H9 (cell line): ENCODE measurements at regions not wholly inside any gene's neighbourhood (a gene's known extent, or its start where the extent isn't known, plus 50 kb on each side); places are given as distances from the start of the nearest gene placed in this dataset.

Experiments used
- DNase-seq: peaks from one replicate; pipeline ENCODE4 v3.0.0-alpha.2; 2017
- H2AFZ ChIP-seq: one replicate; pipeline ENCODE4 v1.6.1; 2013; ENCODE audit warnings: mild to moderate bottlenecking, low read length, control low read depth, moderate library complexity
- H2AK5ac ChIP-seq: 2 replicates; pipeline ENCODE4 v1.6.1; 2013; ENCODE audit warnings: low read length, control low read depth, mixed read lengths; ENCODE audit not compliant: insufficient read length
- H2BK120ac ChIP-seq: one replicate; pipeline ENCODE4 v1.6.1; 2013; ENCODE audit warnings: low read depth, mild to moderate bottlenecking, low read length, control low read depth, inconsistent platforms; ENCODE audit not compliant: poor library complexity, severe bottlenecking
- H2BK12ac ChIP-seq: 2 replicates; pipeline ENCODE4 v1.6.1; 2013; ENCODE audit warnings: low read length, control low read depth, mixed read lengths, low read depth; ENCODE audit not compliant: insufficient read length
- H2BK15ac ChIP-seq: 2 replicates; pipeline ENCODE4 v1.6.1; 2013; ENCODE audit warnings: low read depth, low read length, control low read depth
- H2BK20ac ChIP-seq: one replicate; pipeline ENCODE4 v1.6.1; 2013; ENCODE audit warnings: low read depth, mild to moderate bottlenecking, low read length, control low read depth, inconsistent platforms; ENCODE audit not compliant: poor library complexity, severe bottlenecking
- H2BK5ac ChIP-seq: 2 replicates; pipeline ENCODE4 v1.6.1; 2013; ENCODE audit warnings: low read length, control low read depth, mixed read lengths; ENCODE audit not compliant: insufficient read length
- H3K14ac ChIP-seq: 2 replicates; pipeline ENCODE4 v1.6.1; 2013; ENCODE audit warnings: low read length, control low read depth; ENCODE audit not compliant: insufficient read depth
- H3K18ac ChIP-seq: 2 replicates; pipeline ENCODE4 v1.6.1; 2013; ENCODE audit warnings: low read depth, mild to moderate bottlenecking, mixed read lengths, low read length, control low read depth; ENCODE audit not compliant: insufficient read length
- H3K23ac ChIP-seq: 2 replicates; pipeline ENCODE4 v1.6.1; 2013; ENCODE audit warnings: low read length, control low read depth, mixed read lengths, low read depth; ENCODE audit not compliant: insufficient read length
- H3K23me2 ChIP-seq: 2 replicates; pipeline ENCODE4 v1.6.1; 2013; ENCODE audit warnings: low read depth, mild to moderate bottlenecking, mixed read lengths, low read length, control low read depth; ENCODE audit not compliant: insufficient read length, poor library complexity, severe bottlenecking
- H3K27ac ChIP-seq: 2 replicates; pipeline ENCODE4 v1.5.1; 2013; ENCODE audit warnings: low read length, control low read depth, mixed read lengths, low read depth; ENCODE audit not compliant: insufficient read length
- H3K27me3 ChIP-seq: 2 replicates; pipeline ENCODE4 v1.6.1; 2013; ENCODE audit warnings: low read length, control low read depth, inconsistent platforms; ENCODE audit not compliant: insufficient read depth
- H3K4ac ChIP-seq: 2 replicates; pipeline ENCODE4 v1.6.1; 2013; ENCODE audit warnings: low read depth, mild to moderate bottlenecking, control low read depth, inconsistent platforms, low read length, moderate library complexity
- H3K4me1 ChIP-seq: 2 replicates; pipeline ENCODE4 v1.6.1; 2013; ENCODE audit warnings: low read length, control low read depth, inconsistent platforms; ENCODE audit not compliant: insufficient read depth
- H3K4me2 ChIP-seq: 2 replicates; pipeline ENCODE4 v1.6.1; 2013; ENCODE audit warnings: low read length, control low read depth, mixed read lengths; ENCODE audit not compliant: insufficient read length, insufficient read depth
- H3K56ac ChIP-seq: 2 replicates; pipeline ENCODE4 v1.6.1; 2013; ENCODE audit warnings: low read depth, mild to moderate bottlenecking, mixed read lengths, low read length, control low read depth; ENCODE audit not compliant: insufficient read length
- H3K79me1 ChIP-seq: 2 replicates; pipeline ENCODE4 v1.6.1; 2013; ENCODE audit warnings: low read depth, mild to moderate bottlenecking, moderate library complexity, low read length, control low read depth, inconsistent platforms; ENCODE audit not compliant: insufficient read depth, poor library complexity, severe bottlenecking
- H3K79me2 ChIP-seq: 2 replicates; pipeline ENCODE4 v1.6.1; 2013; ENCODE audit warnings: low read length, control low read depth, inconsistent platforms; ENCODE audit not compliant: insufficient read depth
- H3K9ac ChIP-seq: 2 replicates; pipeline ENCODE4 v1.6.1; 2013; ENCODE audit warnings: low read length, control low read depth, mixed read lengths; ENCODE audit not compliant: insufficient read length; ENCODE audit errors: extremely low read depth
- H3K9me3 ChIP-seq: one replicate; pipeline ENCODE4 v1.6.1; 2013; ENCODE audit warnings: low read depth, low read length, inconsistent platforms; ENCODE audit not compliant: control insufficient read depth
- H3T11ph ChIP-seq: one replicate; pipeline ENCODE4 v1.6.1; 2013; ENCODE audit warnings: mild to moderate bottlenecking, low read length, control low read depth, inconsistent platforms
- H4K20me1 ChIP-seq: one replicate; pipeline ENCODE4 v1.6.1; 2013; ENCODE audit not compliant: control insufficient read depth, insufficient read length, insufficient read depth
- H4K5ac ChIP-seq: 2 replicates; pipeline ENCODE4 v1.6.1; 2013; ENCODE audit warnings: low read depth, mild to moderate bottlenecking, mixed read lengths, low read length, control low read depth; ENCODE audit not compliant: insufficient read length
- H4K8ac ChIP-seq: replicated peaks from 2 replicates; pipeline ENCODE4 v1.6.1; 2013; ENCODE audit warnings: low read length, control low read depth, mixed read lengths, low read depth; ENCODE audit not compliant: insufficient read length
- H4K91ac ChIP-seq: 2 replicates; pipeline ENCODE4 v1.6.1; 2013; ENCODE audit warnings: low read depth, mild to moderate bottlenecking, moderate library complexity, mixed read lengths, low read length, control low read depth; ENCODE audit not compliant: insufficient read length
- H3K27ac Mint-ChIP-seq, 3 experiments: 2 replicates in 2 of 3; 3 replicates in 1 of 3; pipeline ENCODE4 v1.8.0; 2020 to 2021; ENCODE audit warnings: mixed read lengths in 3 of 3, mild to moderate bottlenecking in 1 of 3, moderate library complexity in 1 of 3
- H3K27me3 Mint-ChIP-seq: 2 replicates; pipeline ENCODE4 v1.8.0; 2021; ENCODE audit warnings: low read depth, mild to moderate bottlenecking, moderate library complexity, mixed read lengths
- H3K36me3 Mint-ChIP-seq, 3 experiments: 2 replicates in 2 of 3; 3 replicates in 1 of 3; pipeline ENCODE4 v1.8.0; 2020 to 2021; ENCODE audit warnings: low read depth in 3 of 3, mixed read lengths in 3 of 3; ENCODE audit not compliant: insufficient read depth in 1 of 3
- H3K4me1 Mint-ChIP-seq, 2 experiments: 2 replicates each; pipeline ENCODE4 v1.8.0; 2020; ENCODE audit warnings: mixed read lengths in 2 of 2
- H3K4me3 Mint-ChIP-seq, 2 experiments: 2 replicates in 1 of 2; 3 replicates in 1 of 2; pipeline ENCODE4 v1.8.0; 2020 to 2021; ENCODE audit warnings: mild to moderate bottlenecking in 2 of 2, mixed read lengths in 2 of 2, moderate library complexity in 1 of 2
- H3K9me3 Mint-ChIP-seq, 2 experiments: 2 replicates in 1 of 2; 3 replicates in 1 of 2; pipeline ENCODE4 v1.8.0; 2020; ENCODE audit warnings: mild to moderate bottlenecking in 2 of 2, mixed read lengths in 2 of 2, moderate library complexity in 1 of 2
- WGBS: extraction: QIAGEN DNeasy Blood & Tissue Kit; methylation state at CpG from one replicate; pipeline ENCODE4 v1.1.7; 2013; ENCODE audit warnings: missing lambda C conversion rate, low lambda C conversion rate, mixed read lengths; ENCODE audit not compliant: insufficient read length; ENCODE audit errors: extremely low coverage; 5-methylcytosine and 5-hydroxymethylcytosine counted together
- TF ChIP-seq, protein P1 (sequence below): fragments of 200-600 bp; sonication (generic); conservative IDR thresholded peaks from 3 replicates; pipeline ENCODE4 v1.8.0; 2021; ENCODE audit warnings: antibody characterized with exemption, mild to moderate bottlenecking

DNA sequence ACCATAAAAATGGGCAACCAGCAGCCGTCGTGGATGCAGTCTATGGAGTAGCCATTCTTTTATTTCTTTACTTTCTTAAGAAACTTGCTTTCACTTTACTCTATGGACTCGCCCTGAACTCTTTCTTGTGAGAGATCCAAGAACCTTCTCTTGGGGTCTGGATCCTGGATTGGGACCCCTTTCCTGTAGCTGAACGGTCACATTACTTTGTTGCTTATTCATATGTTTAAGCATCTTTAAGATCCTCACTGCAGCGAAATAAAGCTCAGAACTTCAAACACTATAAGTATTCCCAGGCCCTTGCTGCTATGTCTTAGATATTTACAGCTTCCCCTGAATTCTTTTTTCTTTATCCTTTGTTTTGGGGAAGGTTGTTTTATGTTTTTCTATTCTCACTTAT lies 187.8 kb upstream of the DDI1 start:
- Histone ChIP-seq H2BK20ac (no peak overlapping the region), H2AK5ac (no peak overlapping the region), H3T11ph (no peak overlapping the region), H3K56ac (no peak overlapping the region), H3K23me2 (no peaks in the 10 kb centered on the region), H4K20me1 (no peaks in the 10 kb centered on the region), H3K4me2 (no peak overlapping the region), H3K79me2 (no peaks in the 10 kb centered on the region), H3K18ac (no peak overlapping the region), H2BK120ac (no peak overlapping the region), H2BK15ac (no peak overlapping the region), H4K5ac (no peak overlapping the region), H4K91ac (no peak overlapping the region), H3K14ac (no peak overlapping the region), H2AFZ (no peak overlapping the region), H3K4ac (no peak overlapping the region), H3K9me3 (no peaks in the 10 kb centered on the region), H2BK5ac (no peak overlapping the region), H3K27me3 (no peaks in the 10 kb centered on the region), H2BK12ac (no peak overlapping the region), H3K27ac (no peak overlapping the region), H3K4me1 (no peaks in the 10 kb centered on the region), H3K23ac (no peak overlapping the region), H4K8ac (no peak overlapping the region), H3K9ac (no peak overlapping the region), H3K79me1 (no peaks in the 10 kb centered on the region)
- Mint-ChIP-seq H3K9me3 (no peaks in the 10 kb centered on the region), H3K36me3 (no peaks in the 10 kb centered on the region), H3K4me3 (no peak overlapping the region), H3K27ac (0 out of 7 replicates have a peak overlapping the region, but pooled peaks of 1 of the 3 experiments have one; percentile 42), H3K4me1 (peaks cover 0 to 2% of the 10 kb centered on the region in 2 experiments; a peak in 1 of 4 replicates), H3K27me3 (no peaks in the 10 kb centered on the region)
- TF ChIP-seq, protein P1, sequence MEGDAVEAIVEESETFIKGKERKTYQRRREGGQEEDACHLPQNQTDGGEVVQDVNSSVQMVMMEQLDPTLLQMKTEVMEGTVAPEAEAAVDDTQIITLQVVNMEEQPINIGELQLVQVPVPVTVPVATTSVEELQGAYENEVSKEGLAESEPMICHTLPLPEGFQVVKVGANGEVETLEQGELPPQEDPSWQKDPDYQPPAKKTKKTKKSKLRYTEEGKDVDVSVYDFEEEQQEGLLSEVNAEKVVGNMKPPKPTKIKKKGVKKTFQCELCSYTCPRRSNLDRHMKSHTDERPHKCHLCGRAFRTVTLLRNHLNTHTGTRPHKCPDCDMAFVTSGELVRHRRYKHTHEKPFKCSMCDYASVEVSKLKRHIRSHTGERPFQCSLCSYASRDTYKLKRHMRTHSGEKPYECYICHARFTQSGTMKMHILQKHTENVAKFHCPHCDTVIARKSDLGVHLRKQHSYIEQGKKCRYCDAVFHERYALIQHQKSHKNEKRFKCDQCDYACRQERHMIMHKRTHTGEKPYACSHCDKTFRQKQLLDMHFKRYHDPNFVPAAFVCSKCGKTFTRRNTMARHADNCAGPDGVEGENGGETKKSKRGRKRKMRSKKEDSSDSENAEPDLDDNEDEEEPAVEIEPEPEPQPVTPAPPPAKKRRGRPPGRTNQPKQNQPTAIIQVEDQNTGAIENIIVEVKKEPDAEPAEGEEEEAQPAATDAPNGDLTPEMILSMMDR: no peak
- no CpG with 5 or more reads among the region's 5 CpGs for WGBS
- DNase-seq: no peak
